GM20000 (cell line): ENCODE measurements at regions not wholly inside any gene's neighbourhood (a gene's known extent, or its start where the extent isn't known, plus 50 kb on each side); places are given as distances from the start of the nearest gene placed in this dataset.

Experiments used
- DNase-seq: peaks from one replicate; pipeline ENCODE4 v3.0.0; 2012; ENCODE audit warnings: low spot score
- TF ChIP-seq, protein P1 (sequence below): IDR thresholded peaks from 2 replicates; pipeline ENCODE4 v1.5.1; 2012; ENCODE audit warnings: mild to moderate bottlenecking, control low read depth; ENCODE audit errors: extremely low read depth, missing control alignments

DNA sequence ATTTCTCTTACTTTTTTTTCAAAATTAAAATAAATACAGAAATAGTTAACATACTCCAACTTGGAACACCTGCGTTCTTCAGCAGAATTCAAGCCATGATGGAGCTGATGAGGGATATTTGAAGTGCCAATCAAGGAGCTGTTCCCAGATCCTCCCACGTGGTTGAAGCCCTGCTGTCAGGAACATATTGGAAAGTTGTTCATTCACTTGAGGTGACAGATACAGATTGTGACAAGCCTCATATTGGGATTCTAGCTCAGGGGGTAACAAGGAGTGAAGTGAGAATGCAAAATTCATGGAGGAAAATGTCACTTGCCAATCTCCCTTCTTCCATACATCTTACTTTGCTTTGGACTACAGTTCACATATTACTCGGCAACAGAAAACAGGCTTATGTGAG is 2670.8 kb downstream of the PCDH7 start:
- TF ChIP-seq, protein P1, sequence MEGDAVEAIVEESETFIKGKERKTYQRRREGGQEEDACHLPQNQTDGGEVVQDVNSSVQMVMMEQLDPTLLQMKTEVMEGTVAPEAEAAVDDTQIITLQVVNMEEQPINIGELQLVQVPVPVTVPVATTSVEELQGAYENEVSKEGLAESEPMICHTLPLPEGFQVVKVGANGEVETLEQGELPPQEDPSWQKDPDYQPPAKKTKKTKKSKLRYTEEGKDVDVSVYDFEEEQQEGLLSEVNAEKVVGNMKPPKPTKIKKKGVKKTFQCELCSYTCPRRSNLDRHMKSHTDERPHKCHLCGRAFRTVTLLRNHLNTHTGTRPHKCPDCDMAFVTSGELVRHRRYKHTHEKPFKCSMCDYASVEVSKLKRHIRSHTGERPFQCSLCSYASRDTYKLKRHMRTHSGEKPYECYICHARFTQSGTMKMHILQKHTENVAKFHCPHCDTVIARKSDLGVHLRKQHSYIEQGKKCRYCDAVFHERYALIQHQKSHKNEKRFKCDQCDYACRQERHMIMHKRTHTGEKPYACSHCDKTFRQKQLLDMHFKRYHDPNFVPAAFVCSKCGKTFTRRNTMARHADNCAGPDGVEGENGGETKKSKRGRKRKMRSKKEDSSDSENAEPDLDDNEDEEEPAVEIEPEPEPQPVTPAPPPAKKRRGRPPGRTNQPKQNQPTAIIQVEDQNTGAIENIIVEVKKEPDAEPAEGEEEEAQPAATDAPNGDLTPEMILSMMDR, result no peak
- no peak for DNase-seq

DNA sequence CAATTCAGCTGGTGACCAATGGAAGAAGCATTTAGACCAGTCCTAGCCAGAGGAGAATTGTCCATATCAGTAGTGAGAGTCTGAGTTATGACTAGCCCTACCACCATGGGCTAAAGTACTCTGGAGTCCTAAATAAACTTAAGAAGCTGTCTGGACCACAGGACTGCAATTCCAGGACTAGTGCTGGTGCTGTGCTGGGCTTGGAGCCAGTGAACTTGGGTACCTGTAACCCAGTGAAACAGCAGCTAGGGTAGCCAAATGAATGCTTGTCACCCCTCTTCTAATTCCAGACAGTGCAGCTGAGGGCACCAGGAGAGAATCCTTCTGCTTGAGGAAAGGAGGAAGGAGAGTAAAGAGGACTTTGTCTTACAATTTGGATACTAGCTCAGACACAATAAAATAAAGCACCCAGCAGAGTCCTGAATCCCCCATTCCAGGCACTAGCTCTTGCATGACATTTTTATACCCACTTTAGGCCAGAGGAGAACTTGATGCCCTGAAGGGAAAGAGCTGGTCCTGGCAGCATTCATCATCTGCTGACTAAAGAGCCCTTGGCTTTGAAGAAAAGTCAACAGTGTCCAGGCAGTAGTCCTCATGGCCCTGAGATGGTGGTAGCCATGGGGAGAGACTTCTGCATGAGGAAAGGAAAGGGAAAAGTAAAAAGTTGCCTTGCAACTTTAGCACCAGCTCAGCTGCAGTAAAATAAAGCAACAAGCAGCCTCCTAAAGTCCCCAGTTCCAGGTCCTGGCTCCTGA is 2675.7 kb downstream of the PCDH7 start:
- DNase-seq, result no peak
- TF ChIP-seq, protein P1, result no peak

DNA sequence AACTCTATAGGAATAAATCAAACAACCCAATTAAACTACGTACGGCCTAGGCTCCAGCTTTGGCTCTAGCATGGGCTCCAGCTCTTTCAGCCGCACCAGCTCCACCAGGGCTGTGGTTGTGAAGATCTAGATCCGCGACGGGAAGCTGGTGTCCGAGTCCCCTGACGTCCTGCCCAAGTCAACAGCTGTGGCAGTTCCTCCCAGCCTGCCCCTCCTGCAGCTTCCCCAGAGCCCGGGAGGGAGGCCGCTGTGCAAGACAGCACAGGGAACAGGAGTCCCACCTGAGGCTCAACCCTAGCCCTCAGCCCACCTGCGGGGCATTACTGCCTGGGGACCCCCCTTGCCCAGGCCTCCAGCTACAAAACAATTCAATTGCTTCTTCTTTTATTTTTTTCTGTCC is 2680.3 kb downstream of the PCDH7 start:
- no peak for DNase-seq
- TF ChIP-seq, protein P1, result no peak

DNA sequence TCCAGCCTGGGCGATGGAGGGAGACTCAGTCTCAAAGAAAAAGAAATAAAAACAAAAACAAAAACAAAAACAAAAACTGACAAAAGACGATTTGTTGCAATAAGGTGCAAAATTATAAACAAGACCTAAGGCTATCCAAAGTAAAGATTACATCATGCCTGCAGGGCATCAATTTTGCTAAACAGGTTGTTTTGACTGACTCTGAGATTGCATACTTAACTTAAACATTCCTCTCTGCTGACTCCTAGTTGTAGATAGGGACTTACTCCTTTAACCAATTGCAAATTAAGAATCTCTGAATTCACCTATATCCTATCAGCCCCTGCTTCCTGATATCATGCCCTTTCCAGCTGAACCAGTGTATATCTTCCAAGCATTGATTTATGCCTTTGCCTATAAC is 2687.3 kb downstream of the PCDH7 start:
- DNase-seq, result no peak
- TF ChIP-seq, protein P1, result no peak

DNA sequence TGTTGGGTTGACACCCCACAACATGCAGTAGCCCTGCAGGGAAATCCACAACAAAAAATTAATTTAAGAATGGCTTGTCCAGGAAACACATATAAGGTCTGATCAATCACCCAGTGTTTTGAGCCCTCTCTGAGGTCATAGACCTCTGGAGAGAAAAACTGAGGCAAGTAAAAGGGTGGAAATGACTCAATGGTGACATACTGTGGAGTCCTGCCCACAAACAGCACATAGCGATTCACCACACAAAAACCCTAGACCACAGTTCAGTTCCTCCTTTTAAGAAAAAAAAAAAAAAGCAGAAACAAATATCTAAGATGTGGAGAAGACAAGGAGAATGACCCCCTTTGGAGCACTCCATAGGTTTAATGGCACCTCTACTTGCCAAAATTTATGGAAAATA is 2691.0 kb downstream of the PCDH7 start:
- TF ChIP-seq, protein P1, result no peak
- no peak for DNase-seq

DNA sequence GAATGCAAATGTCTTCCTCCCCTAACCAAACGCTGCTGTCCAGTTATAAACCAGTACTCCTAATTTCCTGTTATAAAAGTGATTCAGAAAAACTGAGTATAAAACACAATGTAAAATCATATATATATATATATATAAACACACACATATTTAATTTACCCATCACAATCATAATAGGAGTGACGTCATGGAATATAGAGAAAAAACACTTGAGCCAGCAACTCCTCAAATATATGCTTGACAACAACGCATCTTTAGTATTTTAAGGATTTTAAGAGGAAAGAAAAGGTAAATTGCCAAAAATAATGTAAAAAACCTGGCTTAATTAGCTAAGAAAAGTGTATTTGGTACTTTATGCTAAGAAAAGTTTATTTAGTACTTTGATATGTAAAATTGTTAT is 2701.7 kb downstream of the PCDH7 start:
- TF ChIP-seq, protein P1, result no peak
- no peak for DNase-seq

DNA sequence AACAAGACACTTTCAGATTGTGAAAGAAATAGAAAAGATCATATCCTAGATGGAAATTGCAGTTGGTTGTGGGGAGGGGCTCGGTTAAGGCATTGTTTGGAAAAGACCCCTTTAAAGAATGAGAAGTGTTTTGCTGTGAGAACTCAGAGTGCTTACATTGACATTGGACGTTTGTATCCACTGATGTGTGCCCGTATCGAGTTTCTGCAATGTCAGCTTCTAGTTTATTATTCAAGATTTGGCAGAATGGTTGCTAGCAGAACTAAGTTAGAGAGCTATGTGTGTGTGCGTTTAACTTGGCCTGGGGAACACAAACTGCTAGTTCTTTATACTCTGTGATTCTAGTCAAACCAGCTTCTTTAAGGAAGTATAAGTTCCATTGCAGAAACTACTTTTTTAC is 2702.5 kb downstream of the PCDH7 start:
- TF ChIP-seq, protein P1, result no peak
- DNase-seq, result no peak
